ENCODE measurements at regions not wholly inside any gene's neighbourhood (a gene's known extent, or its start where the extent isn't known, plus 50 kb on each side); places are given as distances from the start of the nearest gene placed in this dataset.

DNA sequence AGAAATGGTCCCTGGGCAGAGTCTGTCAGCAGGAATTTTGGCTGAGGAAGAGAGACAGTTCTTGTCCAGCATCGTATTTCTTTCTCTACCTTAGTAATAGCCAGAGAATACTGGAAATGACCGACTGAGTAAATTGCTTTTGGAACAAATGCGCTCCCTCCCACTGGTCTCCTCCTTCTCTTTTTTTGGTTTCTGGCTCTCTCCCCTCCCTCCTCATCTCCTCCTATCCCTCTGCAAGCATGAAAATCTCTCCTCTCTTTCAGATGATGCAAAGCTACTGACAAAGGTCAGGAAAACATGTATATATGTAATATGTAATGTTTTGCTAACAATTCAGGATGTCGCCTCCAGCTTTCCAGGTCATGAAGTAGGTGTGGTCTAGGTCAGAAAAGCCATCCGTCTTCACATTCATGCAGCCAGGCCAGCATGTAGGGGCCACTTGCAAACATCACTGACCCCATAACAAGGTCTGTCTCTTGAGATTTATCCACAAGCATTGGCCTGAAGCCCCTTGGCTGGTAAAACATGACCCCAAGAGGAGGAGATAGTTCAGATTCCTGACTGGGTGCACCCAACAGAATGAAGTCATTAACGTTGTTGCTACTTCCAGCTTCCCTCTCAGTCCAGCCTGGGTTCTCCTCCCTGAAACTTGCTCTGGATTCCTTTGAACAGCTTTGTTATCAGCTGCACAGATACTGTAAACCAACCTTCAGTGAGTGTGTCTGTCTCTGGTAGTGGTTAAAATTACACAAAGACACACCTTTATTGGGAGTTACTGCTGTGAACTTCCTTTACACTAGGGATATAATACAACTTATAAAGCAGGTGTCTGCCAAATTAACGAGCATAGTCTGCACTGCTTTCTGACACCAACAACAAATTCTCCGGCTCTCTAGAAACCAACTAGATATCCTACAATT is 864.4 kb upstream of the KLHL29 start:
- H3K4me1 ChIP-seq (ENCODE audit: control insufficient read depth in 2 of 2, insufficient read depth in 2 of 2, low read length in 2 of 2): peaks cover 4 to 9% of the 10 kb centered on the region in 2 donors
- no peak overlapping the region for H3K9ac ChIP-seq (ENCODE audit: low read depth in 1 of 2, low read length in 2 of 2)
- no peaks in the 10 kb centered on the region for H3K9me3 ChIP-seq (ENCODE audit: control insufficient read depth in 2 of 2, low read length in 2 of 2)
- no peaks in the 10 kb centered on the region for H3K36me3 ChIP-seq (ENCODE audit: control insufficient read depth in 2 of 2, insufficient read depth in 2 of 2, low read length in 2 of 2)
- H3K27ac ChIP-seq (ENCODE audit: low read depth in 2 of 2, low read length in 2 of 2): no peak overlapping the region
- H3K4me3 ChIP-seq (ENCODE audit: low read length in 2 of 2): no peak overlapping the region
- no peaks in the 10 kb centered on the region for H3K27me3 ChIP-seq (ENCODE audit: control insufficient read depth in 2 of 2, insufficient read depth in 2 of 2, low read length in 2 of 2)

DNA sequence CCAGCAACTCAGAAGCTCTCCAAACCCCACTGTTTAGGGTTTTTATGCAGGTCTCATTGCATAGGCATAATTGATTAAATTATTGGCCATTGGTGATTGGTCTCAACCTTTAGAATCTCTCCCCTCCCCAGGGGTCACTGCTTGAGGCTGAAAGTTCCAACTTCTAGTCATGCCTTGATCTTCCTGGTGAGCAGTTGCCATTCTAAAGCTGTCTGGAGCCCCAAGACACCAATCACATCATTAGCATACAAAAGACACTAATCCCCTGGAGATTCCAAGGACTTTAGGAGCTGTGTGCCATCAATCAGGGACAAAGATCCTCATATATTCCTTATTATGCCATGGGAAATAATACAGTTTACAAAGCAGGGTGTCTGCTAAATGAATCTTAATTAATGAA is 863.4 kb upstream of the KLHL29 start:
- no peak overlapping the region for H3K27ac ChIP-seq (ENCODE audit: low read depth in 2 of 2, low read length in 2 of 2)
- H3K9me3 ChIP-seq (ENCODE audit: control insufficient read depth in 2 of 2, low read length in 2 of 2): no peaks in the 10 kb centered on the region
- H3K4me1 ChIP-seq (ENCODE audit: control insufficient read depth in 2 of 2, insufficient read depth in 2 of 2, low read length in 2 of 2): peaks cover 4 to 9% of the 10 kb centered on the region in 2 donors
- no peaks in the 10 kb centered on the region for H3K27me3 ChIP-seq (ENCODE audit: control insufficient read depth in 2 of 2, insufficient read depth in 2 of 2, low read length in 2 of 2)
- H3K36me3 ChIP-seq (ENCODE audit: control insufficient read depth in 2 of 2, insufficient read depth in 2 of 2, low read length in 2 of 2): no peaks in the 10 kb centered on the region
- H3K9ac ChIP-seq (ENCODE audit: low read depth in 1 of 2, low read length in 2 of 2): no peak overlapping the region
- no peak overlapping the region for H3K4me3 ChIP-seq (ENCODE audit: low read length in 2 of 2)

- H3K36me3 ChIP-seq (ENCODE audit: control insufficient read depth in 2 of 2, insufficient read depth in 2 of 2, low read length in 2 of 2): no peaks in the 10 kb centered on the region
- no peaks in the 10 kb centered on the region for H3K27me3 ChIP-seq (ENCODE audit: control insufficient read depth in 2 of 2, insufficient read depth in 2 of 2, low read length in 2 of 2)
- no peak overlapping the region for H3K9ac ChIP-seq (ENCODE audit: low read depth in 1 of 2, low read length in 2 of 2)
Measured at GRCh38 chr2:22525681-22526080, 859.3 kb upstream of the KLHL29 start.

GRCh38 chr2:22530131-22530530 is 854.8 kb upstream of the KLHL29 start:
- no peak overlapping the region for H3K27ac ChIP-seq (ENCODE audit: low read depth in 2 of 2, low read length in 2 of 2)
- no peaks in the 10 kb centered on the region for H3K4me1 ChIP-seq (ENCODE audit: control insufficient read depth in 2 of 2, insufficient read depth in 2 of 2, low read length in 2 of 2)
- no peak overlapping the region for H3K9ac ChIP-seq (ENCODE audit: low read depth in 1 of 2, low read length in 2 of 2)
- no peaks in the 10 kb centered on the region for H3K27me3 ChIP-seq (ENCODE audit: control insufficient read depth in 2 of 2, insufficient read depth in 2 of 2, low read length in 2 of 2)
- H3K9me3 ChIP-seq (ENCODE audit: control insufficient read depth in 2 of 2, low read length in 2 of 2): no peaks in the 10 kb centered on the region
- no peak overlapping the region for H3K4me3 ChIP-seq (ENCODE audit: low read length in 2 of 2)
- H3K36me3 ChIP-seq (ENCODE audit: control insufficient read depth in 2 of 2, insufficient read depth in 2 of 2, low read length in 2 of 2): no peaks in the 10 kb centered on the region

More at GRCh38 chr2:22525681-22526080, 859.3 kb upstream of the KLHL29 start:
- peaks cover 1 to 4% of the 10 kb centered on the region in 2 donors for H3K4me1 ChIP-seq (ENCODE audit: control insufficient read depth in 2 of 2, insufficient read depth in 2 of 2, low read length in 2 of 2)
- no peak overlapping the region for H3K27ac ChIP-seq (ENCODE audit: low read depth in 2 of 2, low read length in 2 of 2)
- H3K4me3 ChIP-seq (ENCODE audit: low read length in 2 of 2): no peak overlapping the region
- no peaks in the 10 kb centered on the region for H3K9me3 ChIP-seq (ENCODE audit: control insufficient read depth in 2 of 2, low read length in 2 of 2)

GRCh38 chr2:22536133-22536532 is 848.8 kb upstream of the KLHL29 start:
- no peaks in the 10 kb centered on the region for H3K27me3 ChIP-seq (ENCODE audit: control insufficient read depth in 2 of 2, insufficient read depth in 2 of 2, low read length in 2 of 2)
- no peaks in the 10 kb centered on the region for H3K9me3 ChIP-seq (ENCODE audit: control insufficient read depth in 2 of 2, low read length in 2 of 2)
- no peak overlapping the region for H3K27ac ChIP-seq (ENCODE audit: low read depth in 2 of 2, low read length in 2 of 2)
- no peak overlapping the region for H3K9ac ChIP-seq (ENCODE audit: low read depth in 1 of 2, low read length in 2 of 2)
- no peak overlapping the region for H3K4me3 ChIP-seq (ENCODE audit: low read length in 2 of 2)
- H3K4me1 ChIP-seq (ENCODE audit: control insufficient read depth in 2 of 2, insufficient read depth in 2 of 2, low read length in 2 of 2): no peaks in the 10 kb centered on the region
- H3K36me3 ChIP-seq (ENCODE audit: control insufficient read depth in 2 of 2, insufficient read depth in 2 of 2, low read length in 2 of 2): no peaks in the 10 kb centered on the region

GRCh38 chr2:22554453-22554852 is 830.5 kb upstream of the KLHL29 start:
- no peak overlapping the region for H3K4me3 ChIP-seq (ENCODE audit: low read length in 2 of 2)
- no peaks in the 10 kb centered on the region for H3K27me3 ChIP-seq (ENCODE audit: control insufficient read depth in 2 of 2, insufficient read depth in 2 of 2, low read length in 2 of 2)
- H3K9me3 ChIP-seq (ENCODE audit: control insufficient read depth in 2 of 2, low read length in 2 of 2): no peaks in the 10 kb centered on the region
- no peaks in the 10 kb centered on the region for H3K36me3 ChIP-seq (ENCODE audit: control insufficient read depth in 2 of 2, insufficient read depth in 2 of 2, low read length in 2 of 2)
- H3K4me1 ChIP-seq (ENCODE audit: control insufficient read depth in 2 of 2, insufficient read depth in 2 of 2, low read length in 2 of 2): no peaks in the 10 kb centered on the region
- H3K9ac ChIP-seq (ENCODE audit: low read depth in 1 of 2, low read length in 2 of 2): no peak overlapping the region
- no peak overlapping the region for H3K27ac ChIP-seq (ENCODE audit: low read depth in 2 of 2, low read length in 2 of 2)

- no peak overlapping the region for H3K4me3 ChIP-seq (ENCODE audit: low read length in 2 of 2)
- H3K9me3 ChIP-seq (ENCODE audit: control insufficient read depth in 2 of 2, low read length in 2 of 2): no peaks in the 10 kb centered on the region
- H3K4me1 ChIP-seq (ENCODE audit: control insufficient read depth in 2 of 2, insufficient read depth in 2 of 2, low read length in 2 of 2): no peaks in the 10 kb centered on the region
Measured at GRCh38 chr2:22557406-22557805, 827.6 kb upstream of the KLHL29 start.

DNA sequence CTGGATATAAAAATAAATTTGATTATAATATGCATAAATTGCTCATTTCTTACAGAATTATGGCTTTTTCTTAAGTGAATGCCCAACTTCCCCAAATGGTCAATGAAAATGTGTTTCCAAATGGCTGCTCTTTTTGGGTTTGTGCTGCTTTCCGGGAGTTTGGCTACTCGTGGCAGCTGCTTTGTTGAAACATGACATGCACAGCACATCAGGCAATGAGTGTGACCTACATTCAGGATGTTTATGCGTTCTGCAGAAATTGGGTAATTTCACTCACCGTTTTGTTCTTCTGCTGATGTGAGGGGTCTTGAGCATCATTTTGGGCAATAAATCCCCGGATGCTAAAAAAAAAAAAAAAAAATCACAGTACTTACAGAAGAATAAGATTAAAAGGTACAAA is 825.0 kb upstream of the KLHL29 start:
- H3K4me1 ChIP-seq (ENCODE audit: control insufficient read depth in 2 of 2, insufficient read depth in 2 of 2, low read length in 2 of 2): no peaks in the 10 kb centered on the region
- no peaks in the 10 kb centered on the region for H3K9me3 ChIP-seq (ENCODE audit: control insufficient read depth in 2 of 2, low read length in 2 of 2)
- no peak overlapping the region for H3K4me3 ChIP-seq (ENCODE audit: low read length in 2 of 2)
- H3K27me3 ChIP-seq (ENCODE audit: control insufficient read depth in 2 of 2, insufficient read depth in 2 of 2, low read length in 2 of 2): no peaks in the 10 kb centered on the region
- H3K9ac ChIP-seq (ENCODE audit: low read depth in 1 of 2, low read length in 2 of 2): no peak overlapping the region
- no peak overlapping the region for H3K27ac ChIP-seq (ENCODE audit: low read depth in 2 of 2, low read length in 2 of 2)
- no peaks in the 10 kb centered on the region for H3K36me3 ChIP-seq (ENCODE audit: control insufficient read depth in 2 of 2, insufficient read depth in 2 of 2, low read length in 2 of 2)

More at GRCh38 chr2:22557406-22557805, 827.6 kb upstream of the KLHL29 start:
- Histone ChIP-seq H3K36me3 (ENCODE audit: control insufficient read depth in 2 of 2, insufficient read depth in 2 of 2, low read length in 2 of 2) (no peaks in the 10 kb centered on the region), H3K27ac (ENCODE audit: low read depth in 2 of 2, low read length in 2 of 2) (no peak overlapping the region), H3K27me3 (ENCODE audit: control insufficient read depth in 2 of 2, insufficient read depth in 2 of 2, low read length in 2 of 2) (no peaks in the 10 kb centered on the region), H3K9ac (ENCODE audit: low read depth in 1 of 2, low read length in 2 of 2) (no peak overlapping the region)

- H3K36me3 ChIP-seq (ENCODE audit: control insufficient read depth in 2 of 2, insufficient read depth in 2 of 2, low read length in 2 of 2): no peaks in the 10 kb centered on the region
- H3K4me3 ChIP-seq (ENCODE audit: low read length in 2 of 2): no peak overlapping the region
- no peak overlapping the region for H3K27ac ChIP-seq (ENCODE audit: low read depth in 2 of 2, low read length in 2 of 2)
- H3K9me3 ChIP-seq (ENCODE audit: control insufficient read depth in 2 of 2, low read length in 2 of 2): peaks cover 0 to 2% of the 10 kb centered on the region in 2 donors
- no peak overlapping the region for H3K9ac ChIP-seq (ENCODE audit: low read depth in 1 of 2, low read length in 2 of 2)
- no peaks in the 10 kb centered on the region for H3K27me3 ChIP-seq (ENCODE audit: control insufficient read depth in 2 of 2, insufficient read depth in 2 of 2, low read length in 2 of 2)
- no peaks in the 10 kb centered on the region for H3K4me1 ChIP-seq (ENCODE audit: control insufficient read depth in 2 of 2, insufficient read depth in 2 of 2, low read length in 2 of 2)
Measured at GRCh38 chr2:22579341-22579740, 805.6 kb upstream of the KLHL29 start.

GRCh38 chr2:22582107-22582506 is 802.9 kb upstream of the KLHL29 start:
- Histone ChIP-seq H3K9me3 (ENCODE audit: control insufficient read depth in 2 of 2, low read length in 2 of 2) (peaks cover 0 to 2% of the 10 kb centered on the region in 2 donors), H3K36me3 (ENCODE audit: control insufficient read depth in 2 of 2, insufficient read depth in 2 of 2, low read length in 2 of 2) (no peaks in the 10 kb centered on the region), H3K4me3 (ENCODE audit: low read length in 2 of 2) (no peak overlapping the region), H3K9ac (ENCODE audit: low read depth in 1 of 2, low read length in 2 of 2) (no peak overlapping the region), H3K4me1 (ENCODE audit: control insufficient read depth in 2 of 2, insufficient read depth in 2 of 2, low read length in 2 of 2) (no peaks in the 10 kb centered on the region), H3K27ac (ENCODE audit: low read depth in 2 of 2, low read length in 2 of 2) (no peak overlapping the region), H3K27me3 (ENCODE audit: control insufficient read depth in 2 of 2, insufficient read depth in 2 of 2, low read length in 2 of 2) (no peaks in the 10 kb centered on the region)

Data from mucosa of rectum (tissue), 2 donors.